IgD-negative memory B cell (primary cell): ENCODE measurements at regions not wholly inside any gene's neighbourhood (a gene's known extent, or its start where the extent isn't known, plus 50 kb on each side); places are given as distances from the start of the nearest gene placed in this dataset.
"Not testable (repeated sequence)": the region's sequence is repeated elsewhere in the genome, so short reads cannot be mapped to it uniquely, and the experiment has no call there.

Source experiments
- H3K27ac Mint-ChIP-seq, 3 donors: one replicate each; pipeline ENCODE4 v1.8.0; 2020 to 2022; ENCODE audit warnings: mild to moderate bottlenecking in 3 of 3, mixed read lengths in 3 of 3, moderate library complexity in 1 of 3
- H3K27me3 Mint-ChIP-seq: one replicate; pipeline ENCODE4 v1.8.0; 2021; ENCODE audit warnings: mixed read lengths
- H3K36me3 Mint-ChIP-seq: one replicate; pipeline ENCODE4 v1.8.0; 2020; ENCODE audit warnings: mild to moderate bottlenecking, mixed read lengths
- H3K4me1 Mint-ChIP-seq, 3 donors: one replicate each; pipeline ENCODE4 v1.8.0; 2020 to 2022; ENCODE audit warnings: mixed read lengths in 3 of 3, mild to moderate bottlenecking in 1 of 3
- H3K4me3 Mint-ChIP-seq, 4 donors: one replicate each; pipeline ENCODE4 v1.8.0; 2020 to 2022; ENCODE audit warnings: mild to moderate bottlenecking in 4 of 4, mixed read lengths in 4 of 4, moderate library complexity in 3 of 4
- H3K9me3 Mint-ChIP-seq, 3 donors: one replicate each; pipeline ENCODE4 v1.8.0; 2020 to 2021; ENCODE audit warnings: mixed read lengths in 3 of 3, mild to moderate bottlenecking in 1 of 3

DNA sequence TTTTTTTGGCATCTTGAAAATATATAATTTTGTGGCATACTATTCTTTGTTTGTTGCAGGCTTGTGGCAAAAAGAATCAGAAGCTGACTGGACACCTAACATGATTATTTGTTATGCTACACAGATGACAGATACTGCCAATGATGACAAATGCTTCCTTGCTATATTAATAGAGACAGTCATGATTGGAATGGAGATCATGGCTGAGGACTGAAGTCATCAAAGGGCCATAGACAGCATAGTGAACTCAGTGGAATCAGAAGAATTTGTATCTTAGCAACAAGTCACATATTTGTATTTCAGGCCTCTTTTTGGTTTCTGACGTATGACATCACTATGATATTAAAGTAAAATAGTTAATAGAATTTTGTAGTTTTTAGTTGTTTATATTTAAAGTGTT, 1003.8 kb upstream of the DDX18 start:
- Mint-ChIP-seq H3K4me3 (no peak overlapping the region), H3K36me3 (no peaks in the 10 kb centered on the region), H3K4me1 (no peaks in the 10 kb centered on the region), H3K9me3 (peaks cover under 1 to 12% (median 2%) of the 10 kb centered on the region in 3 donors), H3K27ac (no peak overlapping the region), H3K27me3 (no peaks in the 10 kb centered on the region)

GRCh38 chr2:116819355-116819754, 995.1 kb upstream of the DDX18 start:
- H3K4me1 Mint-ChIP-seq = no peaks in the 10 kb centered on the region
- no peaks in the 10 kb centered on the region for H3K36me3 Mint-ChIP-seq
- H3K27me3 Mint-ChIP-seq = no peaks in the 10 kb centered on the region
- no peak overlapping the region for H3K27ac Mint-ChIP-seq
- peaks cover 4 to 6% (median 4%) of the 10 kb centered on the region in 3 donors for H3K9me3 Mint-ChIP-seq
- H3K4me3 Mint-ChIP-seq = no peak overlapping the region

- Mint-ChIP-seq H3K27me3 (no peaks in the 10 kb centered on the region), H3K4me3 (peak overlapping the region in 1 of 4 donors; percentile 41), H3K36me3 (no peaks in the 10 kb centered on the region), H3K9me3 (peaks cover 2 to 4% (median 4%) of the 10 kb centered on the region in 3 donors), H3K4me1 (no peaks in the 10 kb centered on the region), H3K27ac (no peak overlapping the region)
Observed at GRCh38 chr2:116820986-116821385, 993.5 kb upstream of the DDX18 start.

GRCh38 chr2:116829543-116829942, 984.9 kb upstream of the DDX18 start:
- not testable (repeated sequence) for H3K4me1 Mint-ChIP-seq, H3K36me3 Mint-ChIP-seq, H3K27ac Mint-ChIP-seq, H3K27me3 Mint-ChIP-seq, H3K9me3 Mint-ChIP-seq, H3K4me3 Mint-ChIP-seq

DNA sequence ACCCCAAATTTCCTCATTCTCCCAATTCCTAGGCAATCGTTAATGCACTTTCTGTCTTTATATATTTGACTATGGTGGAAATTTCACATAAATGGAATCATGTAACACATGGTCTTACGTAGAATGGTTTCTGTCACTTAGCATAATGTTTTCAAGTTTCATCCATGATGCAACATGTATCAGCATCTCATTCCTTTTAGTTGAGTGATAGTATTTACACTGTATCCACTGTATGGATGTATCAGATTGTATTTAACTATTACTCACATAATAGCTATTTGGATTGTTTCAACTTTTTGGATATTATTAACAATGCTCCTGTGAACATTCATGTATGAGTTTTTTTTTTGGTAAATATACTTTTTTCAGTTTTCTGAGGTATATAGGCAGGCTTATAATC, 982.3 kb upstream of the DDX18 start:
- Mint-ChIP-seq H3K9me3 (peaks cover 1 to 5% (median 3%) of the 10 kb centered on the region in 3 donors), H3K27ac (no peak overlapping the region), H3K27me3 (no peaks in the 10 kb centered on the region), H3K36me3 (no peaks in the 10 kb centered on the region), H3K4me1 (no peaks in the 10 kb centered on the region), H3K4me3 (no peak overlapping the region)

DNA sequence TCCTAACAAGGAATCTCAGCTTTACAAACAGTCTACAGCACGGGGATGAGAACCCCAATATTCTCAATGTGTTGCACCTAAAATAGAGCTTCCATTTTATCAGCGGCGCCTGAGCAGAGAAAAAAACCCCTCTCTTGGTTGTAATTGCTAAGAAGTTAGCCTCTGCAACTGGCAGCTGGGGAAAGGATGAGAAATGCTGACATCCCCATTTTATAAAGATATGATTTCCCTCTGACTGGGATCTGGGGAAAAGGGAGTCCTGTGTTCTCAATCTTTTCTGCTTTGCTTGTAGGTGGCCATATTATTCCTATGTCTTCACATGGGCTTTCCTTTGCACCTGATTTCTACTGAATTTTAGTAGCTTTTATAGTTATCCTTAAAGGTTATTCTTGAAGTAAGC, 981.4 kb upstream of the DDX18 start:
- H3K9me3 Mint-ChIP-seq = peaks cover 1 to 5% (median 3%) of the 10 kb centered on the region in 3 donors
- H3K4me1 Mint-ChIP-seq = no peaks in the 10 kb centered on the region
- no peak overlapping the region for H3K27ac Mint-ChIP-seq
- H3K27me3 Mint-ChIP-seq = no peaks in the 10 kb centered on the region
- no peaks in the 10 kb centered on the region for H3K36me3 Mint-ChIP-seq
- H3K4me3 Mint-ChIP-seq = no peak overlapping the region

DNA sequence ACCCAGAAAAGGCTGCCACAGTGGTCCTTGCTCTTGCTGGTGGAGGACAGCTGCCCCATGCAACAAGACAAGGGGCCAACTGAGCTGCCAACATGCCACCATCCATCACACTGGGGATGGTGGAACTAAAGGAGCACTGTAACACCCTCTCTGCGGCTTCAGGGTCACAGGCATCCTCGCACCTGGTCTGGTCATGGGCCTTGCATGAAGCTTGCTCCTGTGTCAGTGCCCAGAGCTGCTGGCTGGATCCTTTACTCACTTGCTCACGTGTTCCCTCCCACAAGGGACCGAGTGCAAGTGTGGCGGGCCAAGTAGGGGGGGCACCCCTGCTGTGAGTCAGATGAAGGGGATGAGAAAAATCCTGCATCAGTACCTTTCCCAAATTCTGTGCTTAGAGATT, 972.3 kb upstream of the DDX18 start:
- peaks cover 0 to 3% (median 1%) of the 10 kb centered on the region in 3 donors for H3K9me3 Mint-ChIP-seq
- H3K27me3 Mint-ChIP-seq = no peaks in the 10 kb centered on the region
- no peak overlapping the region for H3K27ac Mint-ChIP-seq
- no peaks in the 10 kb centered on the region for H3K36me3 Mint-ChIP-seq
- no peak overlapping the region for H3K4me3 Mint-ChIP-seq
- H3K4me1 Mint-ChIP-seq = no peaks in the 10 kb centered on the region

DNA sequence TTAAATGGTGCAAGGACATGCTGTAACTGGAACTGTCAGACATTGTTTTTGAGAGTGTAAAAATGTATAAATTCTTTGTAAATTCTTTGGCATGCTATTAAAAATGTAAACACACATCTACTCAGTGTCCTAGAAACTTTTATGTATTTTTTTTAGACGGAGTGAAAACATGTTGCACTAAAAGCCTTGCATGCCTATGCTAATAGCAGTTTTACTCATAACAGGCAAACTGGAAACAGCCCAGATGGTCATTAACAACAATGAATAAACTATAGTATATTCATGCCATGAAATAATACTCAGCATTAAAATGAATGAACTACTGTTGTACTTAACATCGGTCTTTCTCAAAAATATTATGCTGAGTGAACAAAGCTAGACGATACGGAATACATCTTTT, 954.8 kb upstream of the DDX18 start:
- no peaks in the 10 kb centered on the region for H3K27me3 Mint-ChIP-seq
- peaks cover 0 to 3% (median 0%) of the 10 kb centered on the region in 3 donors for H3K4me1 Mint-ChIP-seq
- peaks cover 8 to 29% (median 22%) of the 10 kb centered on the region in 3 donors for H3K9me3 Mint-ChIP-seq
- H3K4me3 Mint-ChIP-seq = no peak overlapping the region
- no peak overlapping the region for H3K27ac Mint-ChIP-seq
- no peaks in the 10 kb centered on the region for H3K36me3 Mint-ChIP-seq

DNA sequence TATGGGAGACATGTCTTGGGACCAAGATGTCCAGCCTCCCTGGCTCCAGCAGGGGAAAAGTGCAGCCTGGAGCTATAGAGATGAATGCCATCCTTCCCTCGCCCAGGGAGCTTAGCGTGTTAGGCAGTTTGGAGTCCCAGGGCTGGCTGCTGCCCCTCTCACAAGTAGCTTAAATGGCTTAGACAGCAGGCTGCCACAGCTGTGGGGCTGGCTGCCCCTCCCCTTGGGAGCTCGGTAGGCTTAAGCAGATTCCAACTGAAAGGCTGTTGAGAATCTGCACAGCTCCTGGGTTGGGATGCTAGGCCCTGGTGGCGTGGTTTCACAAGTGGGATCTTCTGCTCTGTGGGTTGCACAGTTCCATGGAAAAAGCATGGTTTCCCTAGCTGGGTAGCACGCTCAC, 940.5 kb upstream of the DDX18 start:
- Mint-ChIP-seq H3K27ac (no peak overlapping the region), H3K27me3 (no peaks in the 10 kb centered on the region), H3K4me1 (no peaks in the 10 kb centered on the region), H3K9me3 (peaks cover 0 to 25% (median 8%) of the 10 kb centered on the region in 3 donors), H3K36me3 (no peaks in the 10 kb centered on the region), H3K4me3 (no peak overlapping the region)

GRCh38 chr2:116877274-116877673, 937.2 kb upstream of the DDX18 start:
- Mint-ChIP-seq H3K9me3 (peaks cover 0 to 30% (median 9%) of the 10 kb centered on the region in 3 donors), H3K27me3 (no peaks in the 10 kb centered on the region), H3K4me1 (no peaks in the 10 kb centered on the region), H3K36me3 (no peaks in the 10 kb centered on the region), H3K4me3 (no peak overlapping the region), H3K27ac (no peak overlapping the region)

DNA sequence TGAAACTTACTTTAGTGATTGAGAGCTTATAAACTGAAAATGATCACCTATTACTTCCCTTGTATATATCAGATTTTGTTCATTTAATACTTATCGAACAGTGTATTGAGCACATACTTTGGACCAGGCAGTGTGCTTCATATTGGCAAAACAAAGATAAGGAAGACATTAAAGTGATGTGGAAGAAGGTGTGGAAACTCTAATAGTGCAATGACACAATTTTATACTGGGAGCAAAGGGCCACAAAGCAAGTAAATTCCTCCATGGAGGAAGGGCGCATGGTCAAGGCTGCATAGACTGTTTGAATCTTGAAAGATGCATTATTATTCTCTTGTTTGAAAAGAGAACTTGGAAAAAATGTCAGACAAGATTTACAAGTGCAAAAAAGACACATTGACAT, 936.5 kb upstream of the DDX18 start:
- Mint-ChIP-seq H3K4me1 (no peaks in the 10 kb centered on the region), H3K9me3 (peaks cover 0 to 24% (median 7%) of the 10 kb centered on the region in 3 donors), H3K36me3 (no peaks in the 10 kb centered on the region)

DNA sequence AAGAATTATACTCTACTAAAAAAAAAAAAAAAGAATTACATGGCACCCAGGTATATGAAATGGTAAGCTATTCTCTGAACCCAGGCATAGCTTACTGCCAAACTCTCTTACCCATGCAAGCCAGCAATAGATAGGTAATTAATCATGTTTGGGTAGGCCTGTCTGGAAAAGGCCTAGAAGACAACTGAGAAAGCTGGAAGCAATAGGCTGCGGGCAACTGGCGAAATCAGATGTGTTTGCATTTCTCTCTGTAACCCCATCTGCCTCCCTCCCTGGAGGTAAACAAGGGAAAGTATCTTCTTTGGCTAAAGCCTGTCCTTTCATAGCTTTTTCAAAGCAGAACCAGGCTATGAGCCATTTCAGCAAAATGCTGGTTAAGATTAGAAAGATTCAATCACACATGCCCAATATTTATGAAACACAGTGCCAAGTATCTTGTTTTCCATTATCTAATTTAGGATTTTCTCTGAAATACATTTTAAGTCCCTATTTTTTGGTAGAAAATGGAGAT, 934.8 kb upstream of the DDX18 start:
- H3K27me3 Mint-ChIP-seq = no peaks in the 10 kb centered on the region
- no peak overlapping the region for H3K27ac Mint-ChIP-seq
- H3K4me1 Mint-ChIP-seq = no peaks in the 10 kb centered on the region
- peaks cover 4 to 23% (median 5%) of the 10 kb centered on the region in 3 donors for H3K9me3 Mint-ChIP-seq
- H3K4me3 Mint-ChIP-seq = no peak overlapping the region
- no peaks in the 10 kb centered on the region for H3K36me3 Mint-ChIP-seq

More for the DNA sequence above, 936.5 kb upstream of the DDX18 start:
- no peaks in the 10 kb centered on the region for H3K27me3 Mint-ChIP-seq
- H3K4me3 Mint-ChIP-seq = no peak overlapping the region
- H3K27ac Mint-ChIP-seq = no peak overlapping the region

GRCh38 chr2:116891191-116891590, 923.3 kb upstream of the DDX18 start:
- Mint-ChIP-seq H3K4me1 (peaks cover 0 to 2% (median 0%) of the 10 kb centered on the region in 3 donors), H3K4me3 (no peak overlapping the region), H3K36me3 (no peaks in the 10 kb centered on the region), H3K27me3 (no peaks in the 10 kb centered on the region), H3K9me3 (peaks cover 1 to 12% (median 6%) of the 10 kb centered on the region in 3 donors), H3K27ac (no peak overlapping the region)

DNA sequence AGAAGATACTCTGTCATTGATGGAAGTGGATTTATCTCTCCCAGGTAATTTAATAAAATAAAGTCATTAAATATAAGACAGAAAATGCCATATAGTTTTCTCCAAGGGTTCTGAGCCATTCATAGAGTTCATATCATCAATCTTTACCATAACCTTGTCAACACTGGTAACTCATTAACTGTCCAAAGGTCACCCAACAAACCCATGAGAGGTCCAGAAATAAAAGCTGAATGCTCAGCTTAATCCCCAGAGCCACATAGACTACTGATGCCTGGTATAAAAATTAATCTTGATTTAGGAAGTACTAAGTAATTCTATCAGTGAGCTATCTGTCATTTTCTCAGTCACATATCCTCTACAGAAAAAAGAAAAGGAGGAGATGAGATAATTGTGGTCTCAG, 903.0 kb upstream of the DDX18 start:
- Mint-ChIP-seq H3K9me3 (peaks cover 5 to 11% (median 5%) of the 10 kb centered on the region in 3 donors), H3K4me3 (no peak overlapping the region), H3K27ac (no peak overlapping the region), H3K4me1 (no peaks in the 10 kb centered on the region), H3K36me3 (no peaks in the 10 kb centered on the region), H3K27me3 (no peaks in the 10 kb centered on the region)

DNA sequence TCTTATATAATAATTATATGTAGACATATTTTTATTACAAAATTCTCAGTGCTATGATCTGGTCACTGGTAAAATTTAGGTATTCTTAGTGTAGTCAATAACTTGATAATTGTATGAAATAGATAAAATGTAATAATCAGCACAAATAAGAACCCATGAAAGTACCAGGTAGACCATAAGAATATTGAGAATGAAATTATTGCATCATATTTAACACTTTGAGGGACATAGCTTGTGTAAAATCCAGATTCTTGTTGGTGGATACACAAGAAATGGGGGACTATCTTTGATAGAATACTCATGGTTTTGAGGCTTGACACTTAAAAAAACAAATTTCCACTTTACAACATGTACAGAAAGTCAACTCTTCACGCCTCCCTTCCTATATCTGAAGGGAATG, 898.8 kb upstream of the DDX18 start:
- no peaks in the 10 kb centered on the region for H3K4me1 Mint-ChIP-seq

GRCh38 chr2:116917196-116917595, 897.3 kb upstream of the DDX18 start:
- Mint-ChIP-seq H3K4me3 (no peak overlapping the region), H3K9me3 (peaks cover 4 to 17% (median 5%) of the 10 kb centered on the region in 3 donors), H3K36me3 (no peaks in the 10 kb centered on the region), H3K27ac (no peak overlapping the region), H3K27me3 (no peaks in the 10 kb centered on the region), H3K4me1 (no peaks in the 10 kb centered on the region)

More for the DNA sequence above, 898.8 kb upstream of the DDX18 start:
- no peak overlapping the region for H3K4me3 Mint-ChIP-seq
- H3K27me3 Mint-ChIP-seq = no peaks in the 10 kb centered on the region
- H3K9me3 Mint-ChIP-seq = peaks cover 2 to 17% (median 5%) of the 10 kb centered on the region in 3 donors
- no peaks in the 10 kb centered on the region for H3K36me3 Mint-ChIP-seq
- no peak overlapping the region for H3K27ac Mint-ChIP-seq
